Activated CD8-positive, alpha-beta T cell treated with anti-CD3 and anti-CD28 coated beads for 36 hours (primary cell): ENCODE measurements at regions not wholly inside any gene's neighbourhood (a gene's known extent, or its start where the extent isn't known, plus 50 kb on each side); places are given as distances from the start of the nearest gene placed in this dataset.
A peak's percentile ranks its signal among the peaks of the same experiment; 100 is the strongest.

Experiments used
- ATAC-seq: fragments of 200-7000 bp; cut with Tn5 transposase; one replicate; pipeline ENCODE4 v1.10.0; 2021; ENCODE audit warnings: mild to moderate bottlenecking, moderate library complexity
- CTCF ChIA-PET: fragments of 350-600 bp; sonication (Branson Sonifier 250); formaldehyde crosslinking; loops from one replicate; lab custom pipeline; 2021; ENCODE audit warnings: antibody characterized with exemption; lab: Charles Lee
- POLR2A ChIA-PET: fragments of 350-600 bp; sonication (Branson Sonifier 250); formaldehyde crosslinking; loops from one replicate; lab custom pipeline; 2021; ENCODE audit warnings: antibody characterized with exemption; lab: Charles Lee
- DNase-seq: peaks from one replicate; pipeline ENCODE4 v3.0.0-alpha.2; 2020
- H3K27ac Mint-ChIP-seq: one replicate; pipeline ENCODE4 v1.8.0; 2021; ENCODE audit warnings: mild to moderate bottlenecking, mixed read lengths
- H3K27me3 Mint-ChIP-seq: one replicate; pipeline ENCODE4 v1.8.0; 2021; ENCODE audit warnings: mixed read lengths
- H3K36me3 Mint-ChIP-seq: one replicate; pipeline ENCODE4 v1.8.0; 2021; ENCODE audit warnings: low read depth, mixed read lengths
- H3K4me1 Mint-ChIP-seq: one replicate; pipeline ENCODE4 v1.8.0; 2021; ENCODE audit warnings: low read depth, mixed read lengths
- H3K4me3 Mint-ChIP-seq: one replicate; pipeline ENCODE4 v1.8.0; 2021; ENCODE audit warnings: mild to moderate bottlenecking, moderate library complexity, mixed read lengths
- H3K9me3 Mint-ChIP-seq: one replicate; pipeline ENCODE4 v1.8.0; 2021; ENCODE audit warnings: mixed read lengths
- intact Hi-C: fragments of 100-400 bp; cut with micrococcal nuclease; formaldehyde crosslinking; loops from one replicate; pipeline ENCODE4 v1.10.0; 2022
- TF ChIP-seq, protein P1 (sequence below): fragments of 200-600 bp; IDR thresholded peaks from one replicate; pipeline ENCODE4 v1.8.0; 2022; ENCODE audit warnings: antibody characterized with exemption, mild to moderate bottlenecking

DNA sequence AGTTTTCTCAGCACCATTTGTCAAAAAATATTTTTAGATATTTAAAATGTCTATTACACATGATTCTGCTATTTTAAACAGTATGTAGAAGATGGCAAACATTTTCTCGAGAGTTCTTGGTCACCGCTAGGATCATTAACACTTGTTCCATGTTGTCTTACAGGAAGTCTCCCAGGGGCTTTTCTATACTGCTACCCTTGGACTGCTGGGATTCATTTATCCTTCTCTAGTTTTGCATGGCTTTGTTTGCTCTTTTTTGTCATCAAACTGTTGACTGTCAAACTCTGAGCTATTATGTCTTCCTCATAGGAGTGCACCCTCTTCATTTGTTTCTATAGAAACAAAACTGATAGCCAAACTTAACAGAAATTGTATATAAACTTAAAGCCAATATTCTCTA, 184.9 kb downstream of the CDCA7 start:
- no peak for DNase-seq
- H3K9me3 Mint-ChIP-seq, result no peaks in the 10 kb centered on the region
- ChIA-PET CTCF (interaction anchor here (1.5 kb wide), 1 partner anchor 137 kb away, joined by 3 read pairs; no protein-coding TSS in a partner anchor), POLR2A (no interaction called here)
- no peaks in the 10 kb centered on the region for H3K4me1 Mint-ChIP-seq
- TF ChIP-seq, protein P1, sequence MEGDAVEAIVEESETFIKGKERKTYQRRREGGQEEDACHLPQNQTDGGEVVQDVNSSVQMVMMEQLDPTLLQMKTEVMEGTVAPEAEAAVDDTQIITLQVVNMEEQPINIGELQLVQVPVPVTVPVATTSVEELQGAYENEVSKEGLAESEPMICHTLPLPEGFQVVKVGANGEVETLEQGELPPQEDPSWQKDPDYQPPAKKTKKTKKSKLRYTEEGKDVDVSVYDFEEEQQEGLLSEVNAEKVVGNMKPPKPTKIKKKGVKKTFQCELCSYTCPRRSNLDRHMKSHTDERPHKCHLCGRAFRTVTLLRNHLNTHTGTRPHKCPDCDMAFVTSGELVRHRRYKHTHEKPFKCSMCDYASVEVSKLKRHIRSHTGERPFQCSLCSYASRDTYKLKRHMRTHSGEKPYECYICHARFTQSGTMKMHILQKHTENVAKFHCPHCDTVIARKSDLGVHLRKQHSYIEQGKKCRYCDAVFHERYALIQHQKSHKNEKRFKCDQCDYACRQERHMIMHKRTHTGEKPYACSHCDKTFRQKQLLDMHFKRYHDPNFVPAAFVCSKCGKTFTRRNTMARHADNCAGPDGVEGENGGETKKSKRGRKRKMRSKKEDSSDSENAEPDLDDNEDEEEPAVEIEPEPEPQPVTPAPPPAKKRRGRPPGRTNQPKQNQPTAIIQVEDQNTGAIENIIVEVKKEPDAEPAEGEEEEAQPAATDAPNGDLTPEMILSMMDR, result no peak
- intact Hi-C loops, result no loop called here
- H3K27ac Mint-ChIP-seq, result no peak overlapping the region
- no peaks in the 10 kb centered on the region for H3K36me3 Mint-ChIP-seq
- H3K4me3 Mint-ChIP-seq, result no peak overlapping the region
- peaks cover 23% of the 10 kb centered on the region for H3K27me3 Mint-ChIP-seq
- ATAC-seq, result no peak

GRCh38 chr2:173544641-173545363, 190.1 kb downstream of the CDCA7 start:
- intact Hi-C loops, result no loop called here
- H3K4me1 Mint-ChIP-seq, result no peaks in the 10 kb centered on the region
- no peak overlapping the region for H3K27ac Mint-ChIP-seq
- ChIA-PET CTCF (no interaction called here), POLR2A (no interaction called here)
- ATAC-seq (no peak), DNase-seq (no peak)
- H3K9me3 Mint-ChIP-seq, result no peaks in the 10 kb centered on the region
- H3K4me3 Mint-ChIP-seq, result no peak overlapping the region
- H3K27me3 Mint-ChIP-seq, result peaks cover 7% of the 10 kb centered on the region
- TF ChIP-seq, protein P1, result no peak
- no peaks in the 10 kb centered on the region for H3K36me3 Mint-ChIP-seq

- DNase-seq (peak; percentile 28), ATAC-seq (peak; percentile 37)
- Mint-ChIP-seq H3K4me3 (no peak overlapping the region), H3K4me1 (no peaks in the 10 kb centered on the region), H3K27me3 (peaks cover 5% of the 10 kb centered on the region), H3K36me3 (no peaks in the 10 kb centered on the region), H3K27ac (no peak overlapping the region), H3K9me3 (no peaks in the 10 kb centered on the region)
- TF ChIP-seq, protein P1, result no peak
- ChIA-PET CTCF (no interaction called here), POLR2A (no interaction called here)
- intact Hi-C loops, result no loop called here
Measured at GRCh38 chr2:173545364-173545763, 190.7 kb downstream of the CDCA7 start.

DNA sequence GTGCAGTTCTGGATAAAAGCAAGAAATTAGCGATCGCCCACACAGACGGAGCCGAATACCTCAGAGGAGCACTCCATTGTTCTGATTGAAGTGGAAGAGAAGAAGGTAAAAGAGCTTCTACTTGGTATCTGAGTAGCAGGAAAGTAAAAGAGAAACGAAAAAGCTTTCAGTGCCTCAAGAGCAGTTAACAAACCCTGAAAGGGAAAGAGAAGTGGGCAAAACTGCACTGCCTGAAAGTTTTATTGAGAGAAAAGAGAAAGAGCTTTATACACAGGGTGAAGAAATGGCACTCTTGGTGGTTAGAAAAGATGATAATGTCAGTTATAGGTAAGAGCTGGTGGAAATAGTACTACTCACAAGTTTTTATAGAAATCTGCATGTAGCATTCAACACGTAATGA, 192.8 kb downstream of the CDCA7 start:
- TF ChIP-seq, protein P1, result no peak
- no peak for ATAC-seq
- Mint-ChIP-seq H3K27ac (no peak overlapping the region), H3K9me3 (no peaks in the 10 kb centered on the region), H3K4me1 (no peaks in the 10 kb centered on the region), H3K4me3 (no peak overlapping the region), H3K36me3 (no peaks in the 10 kb centered on the region), H3K27me3 (peaks cover 9% of the 10 kb centered on the region)
- no peak for DNase-seq
- ChIA-PET CTCF (no interaction called here), POLR2A (no interaction called here)
- intact Hi-C loops, result no loop called here

GRCh38 chr2:173550143-173550542, 195.5 kb downstream of the CDCA7 start:
- no peaks in the 10 kb centered on the region for H3K4me1 Mint-ChIP-seq
- H3K36me3 Mint-ChIP-seq, result no peaks in the 10 kb centered on the region
- ChIA-PET POLR2A (no interaction called here), CTCF (interaction anchor here (0.7 kb wide), 1 partner anchor 28 kb away, joined by 3 read pairs; no protein-coding TSS in a partner anchor)
- H3K27me3 Mint-ChIP-seq, result peaks cover 11% of the 10 kb centered on the region
- TF ChIP-seq, protein P1, result no peak
- H3K9me3 Mint-ChIP-seq, result no peaks in the 10 kb centered on the region
- H3K27ac Mint-ChIP-seq, result no peak overlapping the region
- DNase-seq (no peak), ATAC-seq (no peak)
- intact Hi-C loops, result no loop called here
- H3K4me3 Mint-ChIP-seq, result no peak overlapping the region
